Thoracic aorta (tissue), 2 donors: ENCODE measurements at regions not wholly inside any gene's neighbourhood (a gene's known extent, or its start where the extent isn't known, plus 50 kb on each side); places are given as distances from the start of the nearest gene placed in this dataset.

Source experiments
- ATAC-seq: fragments of 150-250 bp; one replicate; pipeline ENCODE4 v1.8.0; 2017; ENCODE audit warnings: low read depth; ENCODE audit not compliant: insufficient number of reproducible peaks, low FRiP score
- DNase-seq: peaks from one replicate; pipeline ENCODE4 v3.0.0-alpha.2; 2020; ENCODE audit warnings: low spot score
- H3K27ac ChIP-seq, 2 donors: fragments of 200-600 bp; sonication (generic); 1 replicate in 1 of 2; 2 replicates in 1 of 2; pipeline ENCODE4 v1.5.1; 2016; ENCODE audit warnings: mild to moderate bottlenecking in 2 of 2, moderate library complexity in 2 of 2
- H3K27me3 ChIP-seq: fragments of 200-600 bp; sonication (generic); replicated peaks from 2 replicates; pipeline ENCODE4 v1.6.0; 2016; ENCODE audit warnings: mild to moderate bottlenecking; ENCODE audit not compliant: insufficient read depth
- H3K36me3 ChIP-seq: fragments of 200-600 bp; sonication (generic); one replicate; pipeline ENCODE4 v1.5.1; 2016
- H3K4me1 ChIP-seq, 2 donors: fragments of 200-600 bp; sonication (generic); 1 replicate in 1 of 2; 2 replicates in 1 of 2; pipeline versions ENCODE4 v1.5.1 to v1.6.0; 2016; ENCODE audit warnings: low read depth in 2 of 2, mild to moderate bottlenecking in 1 of 2; ENCODE audit not compliant: control insufficient read depth in 1 of 2
- H3K4me3 ChIP-seq: fragments of 200-600 bp; sonication (generic); 2 replicates; pipeline ENCODE4 v1.5.1; 2016; ENCODE audit warnings: mild to moderate bottlenecking
- H3K9me3 ChIP-seq: fragments of 200-600 bp; sonication (generic); 2 replicates; pipeline ENCODE4 v1.5.1; 2016
- TF ChIP-seq, protein P1 (sequence below): fragments of 200-600 bp; sonication (generic); IDR thresholded peaks from one replicate; pipeline ENCODE4 v1.5.1; 2019; ENCODE audit warnings: antibody characterized with exemption

DNA sequence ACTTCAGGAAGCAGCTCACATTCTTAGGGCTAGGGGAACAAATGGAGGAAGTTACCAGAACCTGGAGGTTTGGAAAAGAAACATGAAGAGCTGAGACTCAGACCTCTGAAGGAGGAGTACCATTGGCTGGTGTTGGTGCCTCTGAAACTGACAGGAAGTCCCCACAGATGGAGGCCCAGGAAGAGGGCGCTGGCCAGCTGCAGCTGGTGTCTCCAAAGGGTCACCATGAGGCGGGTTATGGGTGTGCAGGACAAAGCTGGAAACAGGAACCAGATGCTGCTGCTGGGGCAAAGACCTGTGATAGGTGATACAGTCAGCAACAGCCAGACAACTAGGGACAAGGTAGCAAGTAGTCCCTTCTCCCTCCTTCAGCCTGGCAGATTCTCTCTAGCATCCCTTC is 136.5 kb upstream of the SERPINE2 start:
- H3K9me3 ChIP-seq = no peaks in the 10 kb centered on the region
- DNase-seq (no peak), ATAC-seq (no peak)
- no peak overlapping the region for H3K27ac ChIP-seq
- H3K27me3 ChIP-seq = no peaks in the 10 kb centered on the region
- TF ChIP-seq, protein P1, sequence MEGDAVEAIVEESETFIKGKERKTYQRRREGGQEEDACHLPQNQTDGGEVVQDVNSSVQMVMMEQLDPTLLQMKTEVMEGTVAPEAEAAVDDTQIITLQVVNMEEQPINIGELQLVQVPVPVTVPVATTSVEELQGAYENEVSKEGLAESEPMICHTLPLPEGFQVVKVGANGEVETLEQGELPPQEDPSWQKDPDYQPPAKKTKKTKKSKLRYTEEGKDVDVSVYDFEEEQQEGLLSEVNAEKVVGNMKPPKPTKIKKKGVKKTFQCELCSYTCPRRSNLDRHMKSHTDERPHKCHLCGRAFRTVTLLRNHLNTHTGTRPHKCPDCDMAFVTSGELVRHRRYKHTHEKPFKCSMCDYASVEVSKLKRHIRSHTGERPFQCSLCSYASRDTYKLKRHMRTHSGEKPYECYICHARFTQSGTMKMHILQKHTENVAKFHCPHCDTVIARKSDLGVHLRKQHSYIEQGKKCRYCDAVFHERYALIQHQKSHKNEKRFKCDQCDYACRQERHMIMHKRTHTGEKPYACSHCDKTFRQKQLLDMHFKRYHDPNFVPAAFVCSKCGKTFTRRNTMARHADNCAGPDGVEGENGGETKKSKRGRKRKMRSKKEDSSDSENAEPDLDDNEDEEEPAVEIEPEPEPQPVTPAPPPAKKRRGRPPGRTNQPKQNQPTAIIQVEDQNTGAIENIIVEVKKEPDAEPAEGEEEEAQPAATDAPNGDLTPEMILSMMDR = no peak
- H3K4me3 ChIP-seq = no peak overlapping the region
- H3K36me3 ChIP-seq = no peaks in the 10 kb centered on the region
- no peaks in the 10 kb centered on the region for H3K4me1 ChIP-seq

DNA sequence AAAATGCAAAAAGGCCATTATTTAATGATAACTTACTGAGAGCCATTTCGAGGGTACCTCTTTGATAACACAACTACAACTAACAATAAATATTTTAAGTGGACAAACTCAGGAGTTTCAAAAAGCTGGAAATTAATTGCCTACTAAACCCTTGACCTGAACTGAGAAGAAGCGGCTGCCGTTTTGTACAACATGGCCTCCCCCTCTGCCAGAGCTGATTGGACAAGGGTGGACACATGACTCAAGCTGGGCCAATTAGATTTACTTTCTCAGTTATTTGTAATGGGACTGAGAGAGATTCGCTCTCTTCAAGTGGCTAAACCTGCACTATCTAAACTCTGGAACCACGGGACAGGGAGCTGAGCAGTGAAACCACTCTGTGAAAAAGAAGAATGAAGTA is 135.9 kb upstream of the SERPINE2 start:
- no peak for DNase-seq
- no peaks in the 10 kb centered on the region for H3K27me3 ChIP-seq
- H3K9me3 ChIP-seq = no peaks in the 10 kb centered on the region
- H3K36me3 ChIP-seq = no peaks in the 10 kb centered on the region
- no peaks in the 10 kb centered on the region for H3K4me1 ChIP-seq
- H3K4me3 ChIP-seq = no peak overlapping the region
- no peak overlapping the region for H3K27ac ChIP-seq
- TF ChIP-seq, protein P1 = no peak
- ATAC-seq = no peak

DNA sequence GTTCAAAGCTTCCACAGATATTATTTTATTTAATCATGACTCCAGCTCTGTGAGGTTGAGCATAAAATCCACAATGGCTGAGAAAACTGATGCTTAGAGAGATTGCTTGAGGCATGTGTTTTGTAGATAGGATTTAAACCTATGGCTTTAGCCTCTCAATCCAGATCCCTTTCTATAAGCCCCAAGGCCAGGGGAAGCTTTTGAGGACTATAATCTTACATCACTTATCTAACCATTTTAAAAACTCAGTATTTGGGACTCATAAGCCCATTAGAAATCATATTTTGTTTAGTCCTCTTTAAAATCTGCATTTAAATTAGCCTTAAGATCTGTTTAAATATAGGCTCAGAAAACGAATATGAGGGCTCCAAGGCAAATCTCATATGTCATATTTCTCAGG is 135.4 kb upstream of the SERPINE2 start:
- Histone ChIP-seq H3K27me3 (no peaks in the 10 kb centered on the region), H3K9me3 (no peaks in the 10 kb centered on the region), H3K4me3 (no peak overlapping the region), H3K4me1 (no peaks in the 10 kb centered on the region), H3K27ac (no peak overlapping the region), H3K36me3 (no peaks in the 10 kb centered on the region)
- TF ChIP-seq, protein P1 = no peak
- DNase-seq (no peak), ATAC-seq (no peak)

DNA sequence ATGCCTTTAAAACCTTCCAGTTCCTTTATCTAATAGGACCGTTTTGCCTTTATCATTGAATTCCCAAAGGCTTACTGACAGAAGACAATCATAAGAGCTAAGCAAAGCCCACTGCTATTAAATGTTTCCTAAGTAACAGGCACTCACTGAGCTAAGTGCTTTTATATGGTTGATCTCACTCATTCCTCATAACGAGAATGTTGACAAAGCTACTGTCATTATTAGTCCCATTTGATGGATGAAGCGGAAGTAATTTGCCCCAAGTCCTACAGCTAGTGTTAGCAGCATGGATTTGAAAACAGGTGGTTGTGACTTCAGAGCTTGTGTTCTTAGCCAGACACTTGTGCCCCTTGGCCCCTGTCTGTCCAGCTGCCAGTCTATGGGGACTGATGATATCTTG is 134.8 kb upstream of the SERPINE2 start:
- Histone ChIP-seq H3K27me3 (no peaks in the 10 kb centered on the region), H3K4me3 (no peak overlapping the region), H3K9me3 (no peaks in the 10 kb centered on the region), H3K36me3 (no peaks in the 10 kb centered on the region), H3K4me1 (no peaks in the 10 kb centered on the region), H3K27ac (no peak overlapping the region)
- TF ChIP-seq, protein P1 = no peak
- DNase-seq = no peak
- ATAC-seq = no peak

DNA sequence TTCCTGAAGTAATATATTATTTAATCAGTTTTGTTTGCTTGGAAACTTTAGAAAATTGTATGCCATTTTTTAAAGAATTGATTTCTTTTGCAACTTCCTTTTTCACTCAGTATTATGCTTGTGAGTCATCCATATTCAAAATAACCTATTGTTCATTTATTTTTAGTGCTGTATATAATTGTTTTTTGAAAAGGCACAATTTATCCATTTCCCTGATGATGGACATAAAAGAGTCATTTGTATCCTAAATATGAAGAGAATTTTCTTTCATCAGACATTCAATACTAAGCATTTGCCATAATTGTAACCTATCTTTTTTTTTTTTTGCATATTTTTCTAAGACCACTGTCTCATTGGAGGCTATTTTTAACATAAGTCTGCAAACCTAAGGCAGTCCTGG is 134.1 kb upstream of the SERPINE2 start:
- DNase-seq (no peak), ATAC-seq (no peak)
- TF ChIP-seq, protein P1 = no peak
- H3K27ac ChIP-seq = no peak overlapping the region
- H3K36me3 ChIP-seq = no peaks in the 10 kb centered on the region
- no peaks in the 10 kb centered on the region for H3K27me3 ChIP-seq
- H3K4me1 ChIP-seq = no peaks in the 10 kb centered on the region
- H3K9me3 ChIP-seq = no peaks in the 10 kb centered on the region
- no peak overlapping the region for H3K4me3 ChIP-seq
